GM12872 (cell line): ENCODE measurements at regions not wholly inside any gene's neighbourhood (a gene's known extent, or its start where the extent isn't known, plus 50 kb on each side); places are given as distances from the start of the nearest gene placed in this dataset.

ENCODE experiments used
- TF ChIP-seq, protein P1 (sequence below): IDR thresholded peaks from 3 replicates; pipeline ENCODE4 v1.5.1; 2011; ENCODE audit warnings: low read depth, mild to moderate bottlenecking, low read length, moderate library complexity; ENCODE audit not compliant: insufficient read depth

DNA sequence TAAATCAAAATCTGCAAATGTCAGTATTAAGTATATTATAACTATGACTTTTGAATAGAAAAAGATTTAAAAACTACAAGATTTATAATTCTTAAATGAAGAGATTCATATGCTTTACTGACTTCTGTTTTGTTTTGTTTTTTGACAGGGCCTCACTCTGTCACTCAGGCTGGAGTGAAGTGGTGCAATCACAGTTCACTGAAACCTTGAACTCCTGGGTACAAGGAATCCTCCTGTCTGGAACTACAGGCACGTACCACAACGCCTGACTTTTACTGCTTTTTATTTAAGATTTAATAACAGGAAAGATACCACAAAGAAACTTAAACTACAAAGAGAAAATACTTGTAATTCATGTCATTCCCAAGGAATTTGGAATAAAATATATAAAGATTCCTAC, 940.2 kb upstream of the CITED2 start:
- TF ChIP-seq, protein P1, sequence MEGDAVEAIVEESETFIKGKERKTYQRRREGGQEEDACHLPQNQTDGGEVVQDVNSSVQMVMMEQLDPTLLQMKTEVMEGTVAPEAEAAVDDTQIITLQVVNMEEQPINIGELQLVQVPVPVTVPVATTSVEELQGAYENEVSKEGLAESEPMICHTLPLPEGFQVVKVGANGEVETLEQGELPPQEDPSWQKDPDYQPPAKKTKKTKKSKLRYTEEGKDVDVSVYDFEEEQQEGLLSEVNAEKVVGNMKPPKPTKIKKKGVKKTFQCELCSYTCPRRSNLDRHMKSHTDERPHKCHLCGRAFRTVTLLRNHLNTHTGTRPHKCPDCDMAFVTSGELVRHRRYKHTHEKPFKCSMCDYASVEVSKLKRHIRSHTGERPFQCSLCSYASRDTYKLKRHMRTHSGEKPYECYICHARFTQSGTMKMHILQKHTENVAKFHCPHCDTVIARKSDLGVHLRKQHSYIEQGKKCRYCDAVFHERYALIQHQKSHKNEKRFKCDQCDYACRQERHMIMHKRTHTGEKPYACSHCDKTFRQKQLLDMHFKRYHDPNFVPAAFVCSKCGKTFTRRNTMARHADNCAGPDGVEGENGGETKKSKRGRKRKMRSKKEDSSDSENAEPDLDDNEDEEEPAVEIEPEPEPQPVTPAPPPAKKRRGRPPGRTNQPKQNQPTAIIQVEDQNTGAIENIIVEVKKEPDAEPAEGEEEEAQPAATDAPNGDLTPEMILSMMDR: no peak

DNA sequence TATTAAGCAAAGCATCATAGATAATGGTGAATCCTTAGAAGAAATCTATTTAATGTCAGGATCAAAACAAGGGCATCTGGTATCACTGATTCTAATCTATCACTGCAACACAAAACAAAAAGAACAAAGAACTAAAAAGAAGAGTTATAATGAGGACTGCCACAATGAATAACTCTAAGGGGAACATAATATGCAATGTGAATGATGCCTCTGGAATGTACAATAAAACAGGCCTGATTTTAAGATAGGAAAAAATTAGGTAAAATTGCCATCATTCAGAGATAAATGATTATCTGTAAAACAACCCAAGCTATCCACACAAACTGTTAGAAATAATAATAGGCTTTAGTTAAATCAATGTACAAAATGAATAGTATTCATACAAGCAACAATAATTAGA, 936.7 kb upstream of the CITED2 start:
- TF ChIP-seq, protein P1: no peak

DNA sequence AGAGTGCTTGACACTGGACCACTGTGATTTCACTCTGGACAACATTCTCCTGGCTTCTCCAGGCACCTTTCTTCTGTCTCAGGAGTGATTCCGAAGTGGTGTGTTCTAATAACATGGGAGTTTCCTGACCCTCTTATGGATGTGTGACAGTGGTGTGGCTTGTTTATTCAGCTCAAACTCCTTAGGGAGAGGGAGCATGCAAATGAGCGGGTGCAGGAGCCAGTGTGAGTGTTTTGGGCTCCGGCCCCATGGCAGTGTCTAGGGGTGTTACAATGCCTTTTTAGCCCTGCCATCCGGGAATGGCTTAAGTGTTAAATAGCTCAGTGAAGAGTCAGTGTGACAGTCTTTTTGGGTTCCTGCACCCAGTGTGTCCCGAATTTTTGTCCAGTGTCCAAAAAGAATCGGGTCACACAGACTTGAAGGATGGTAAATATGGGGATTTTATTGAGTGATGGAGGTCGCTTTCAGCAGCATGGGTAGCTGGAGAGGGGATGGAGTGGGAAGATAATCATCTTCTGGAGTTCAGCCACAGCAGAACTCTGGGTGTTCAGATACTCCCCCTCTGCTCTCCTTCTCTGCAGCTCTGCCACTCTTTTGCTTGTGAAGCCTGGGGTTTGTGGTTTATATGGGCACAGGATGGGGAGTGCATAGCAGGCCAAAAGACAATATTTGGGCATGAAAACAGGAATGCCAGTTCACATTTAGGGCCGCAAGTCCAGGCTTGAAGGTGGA, 928.9 kb upstream of the CITED2 start:
- TF ChIP-seq, protein P1: no peak

DNA sequence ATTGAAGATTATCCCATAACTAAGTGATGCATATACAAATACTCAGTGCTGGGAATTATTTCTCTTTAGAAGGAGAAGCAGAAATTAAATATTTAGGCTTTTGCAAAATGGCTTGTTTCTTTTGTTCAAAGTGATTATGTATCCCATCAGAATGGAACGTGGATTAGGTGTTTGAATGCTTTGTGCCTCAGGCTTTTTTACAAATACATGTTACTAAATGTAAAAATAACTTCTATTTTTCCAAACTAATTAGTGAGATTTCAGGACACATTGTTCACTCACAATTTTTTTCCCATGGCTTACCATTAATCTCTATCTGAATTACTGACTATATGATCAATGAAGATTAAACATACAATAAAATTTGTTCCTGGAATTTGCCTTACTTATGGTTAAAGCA, 925.9 kb upstream of the CITED2 start:
- TF ChIP-seq, protein P1: no peak

DNA sequence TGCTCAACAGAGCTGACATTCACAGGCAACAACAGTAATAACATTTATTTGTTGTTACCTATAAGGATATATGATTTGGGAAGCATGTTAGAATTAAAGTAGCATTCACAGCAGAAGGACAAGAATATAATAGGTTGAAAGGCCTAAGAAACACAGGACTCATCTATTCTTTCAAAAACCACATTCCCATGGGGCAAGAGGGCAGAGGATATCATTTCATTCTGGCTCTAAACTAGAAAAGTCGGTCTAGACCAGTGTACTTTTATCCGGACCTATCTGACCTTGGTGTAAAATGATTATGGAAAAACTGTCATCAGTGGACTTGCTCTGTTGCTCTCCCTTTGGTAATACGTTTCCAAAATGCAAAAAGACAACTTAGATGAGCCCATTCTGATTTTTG, 914.7 kb upstream of the CITED2 start:
- TF ChIP-seq, protein P1: no peak

DNA sequence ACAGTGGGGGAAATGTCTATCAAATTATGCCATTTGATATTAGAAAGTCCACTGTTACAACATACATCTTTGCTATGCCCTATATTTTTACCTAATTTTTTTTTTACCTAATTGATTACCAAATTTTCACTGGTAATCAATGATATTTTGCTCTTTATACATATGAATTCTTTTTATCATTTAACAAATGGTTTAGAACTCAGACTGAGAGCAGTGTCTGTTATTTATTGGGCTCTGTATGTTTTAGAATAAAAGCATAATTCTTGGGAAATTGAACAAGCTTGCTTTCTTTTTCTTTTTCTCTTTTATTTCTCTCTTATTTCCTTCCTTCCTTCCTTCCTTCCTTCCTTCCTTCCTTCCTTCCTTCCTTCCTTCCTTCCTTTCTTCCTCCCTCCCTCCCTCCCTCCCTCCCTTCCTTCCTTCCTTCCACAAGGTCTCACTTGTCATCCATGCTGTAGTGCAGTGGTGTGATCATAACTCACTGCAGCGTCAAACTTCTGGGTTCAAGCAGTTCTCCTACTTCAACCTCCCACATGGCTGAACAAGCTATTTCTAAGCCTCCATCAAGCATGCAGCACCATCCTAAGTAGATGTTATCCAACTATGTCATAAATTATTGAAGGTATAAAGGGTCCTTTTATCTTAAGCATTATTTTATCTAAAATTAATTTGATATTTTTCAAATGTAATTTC, 911.7 kb upstream of the CITED2 start:
- TF ChIP-seq, protein P1: no peak

DNA sequence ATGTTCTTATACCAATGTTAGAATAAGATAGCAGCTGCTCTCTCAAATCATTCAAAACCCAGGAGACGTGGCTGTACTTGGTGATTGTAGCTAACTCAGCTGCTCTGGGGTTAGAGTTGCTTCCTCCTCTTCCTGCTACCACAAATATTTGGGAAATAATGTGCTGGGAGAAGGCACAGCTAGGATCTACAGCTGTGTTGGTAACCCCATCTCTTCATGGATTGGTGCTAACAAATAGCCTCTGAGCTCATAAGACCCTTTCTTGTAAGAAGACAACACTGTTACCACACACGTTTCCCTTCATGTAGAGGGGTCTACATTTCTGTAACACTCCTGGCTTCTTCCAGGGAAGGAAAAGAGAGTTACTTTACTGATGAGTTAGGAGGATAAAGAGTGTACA, 911.0 kb upstream of the CITED2 start:
- TF ChIP-seq, protein P1: no peak
